Tibial nerve (tissue), 4 donors: ENCODE measurements at regions not wholly inside any gene's neighbourhood (a gene's known extent, or its start where the extent isn't known, plus 50 kb on each side); places are given as distances from the start of the nearest gene placed in this dataset.
"Not testable (repeated sequence)": the region's sequence is repeated elsewhere in the genome, so short reads cannot be mapped to it uniquely, and the experiment has no call there.

Experiments used
- EP300 ChIP-seq, 2 donors: sonication (generic); formaldehyde crosslinking; IDR thresholded peaks; one replicate each; pipeline ENCODE4 v1.6.1; 2017; ENCODE audit warnings: antibody characterized with exemption in 2 of 2, mild to moderate bottlenecking in 1 of 2
- POLR2A ChIP-seq, 2 donors: fragments of 450-650 bp; IDR thresholded peaks; one replicate each; pipeline ENCODE4 v1.6.1; 2017; ENCODE audit warnings: antibody characterized with exemption in 2 of 2, mild to moderate bottlenecking in 2 of 2, moderate library complexity in 2 of 2
- TF ChIP-seq, protein P1 (sequence below), 5 experiments: fragments of 200-600 bp in 3 of 5; fragments of 450-650 bp in 2 of 5; sonication (generic) in 3 of 5; IDR thresholded peaks; one replicate each; pipeline ENCODE4 v1.5.1; 2016 to 2019; ENCODE audit warnings: antibody characterized with exemption in 5 of 5, mild to moderate bottlenecking in 3 of 5, moderate library complexity in 2 of 5

DNA sequence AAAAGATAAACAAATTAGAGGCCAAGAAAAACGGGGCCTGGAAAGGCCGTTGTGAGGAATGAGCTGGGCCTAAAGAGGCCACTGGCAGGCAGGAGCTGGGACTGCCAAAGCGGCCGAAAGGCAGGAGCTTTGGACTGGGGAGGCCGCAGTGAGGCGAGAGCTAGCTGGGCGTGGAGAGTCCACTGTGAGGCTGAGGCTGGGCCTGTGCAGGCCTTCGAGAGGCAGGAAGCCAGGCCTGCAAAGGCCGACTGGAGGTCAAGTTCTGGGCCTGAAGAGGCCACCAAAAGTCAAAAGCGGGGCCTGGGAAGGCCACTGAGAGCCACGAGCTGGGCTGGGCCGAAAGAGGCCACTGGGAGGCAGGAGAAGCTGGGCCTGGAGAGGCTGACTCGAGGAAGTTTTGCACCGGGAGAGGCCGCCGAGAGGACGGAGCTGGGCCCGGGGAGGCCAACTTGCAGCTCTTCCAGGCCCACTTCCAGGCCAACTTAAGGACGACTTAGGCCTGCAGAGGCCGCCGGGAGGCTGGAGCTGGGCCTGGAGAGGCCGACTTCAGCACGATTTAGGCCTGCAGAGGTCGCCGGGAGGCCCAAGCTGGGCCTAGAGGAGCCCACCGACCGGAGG is 121.8 kb downstream of the SEPTIN14 start:
- TF ChIP-seq, protein P1, sequence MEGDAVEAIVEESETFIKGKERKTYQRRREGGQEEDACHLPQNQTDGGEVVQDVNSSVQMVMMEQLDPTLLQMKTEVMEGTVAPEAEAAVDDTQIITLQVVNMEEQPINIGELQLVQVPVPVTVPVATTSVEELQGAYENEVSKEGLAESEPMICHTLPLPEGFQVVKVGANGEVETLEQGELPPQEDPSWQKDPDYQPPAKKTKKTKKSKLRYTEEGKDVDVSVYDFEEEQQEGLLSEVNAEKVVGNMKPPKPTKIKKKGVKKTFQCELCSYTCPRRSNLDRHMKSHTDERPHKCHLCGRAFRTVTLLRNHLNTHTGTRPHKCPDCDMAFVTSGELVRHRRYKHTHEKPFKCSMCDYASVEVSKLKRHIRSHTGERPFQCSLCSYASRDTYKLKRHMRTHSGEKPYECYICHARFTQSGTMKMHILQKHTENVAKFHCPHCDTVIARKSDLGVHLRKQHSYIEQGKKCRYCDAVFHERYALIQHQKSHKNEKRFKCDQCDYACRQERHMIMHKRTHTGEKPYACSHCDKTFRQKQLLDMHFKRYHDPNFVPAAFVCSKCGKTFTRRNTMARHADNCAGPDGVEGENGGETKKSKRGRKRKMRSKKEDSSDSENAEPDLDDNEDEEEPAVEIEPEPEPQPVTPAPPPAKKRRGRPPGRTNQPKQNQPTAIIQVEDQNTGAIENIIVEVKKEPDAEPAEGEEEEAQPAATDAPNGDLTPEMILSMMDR (IDR thresholded peaks at IDR 0.05) = not testable (repeated sequence)
- not testable (repeated sequence) for TF ChIP-seq POLR2A, EP300 (IDR thresholded peaks at IDR 0.05)
